ENCODE measurements at regions not wholly inside any gene's neighbourhood (a gene's known extent, or its start where the extent isn't known, plus 50 kb on each side); places are given as distances from the start of the nearest gene placed in this dataset.

DNA sequence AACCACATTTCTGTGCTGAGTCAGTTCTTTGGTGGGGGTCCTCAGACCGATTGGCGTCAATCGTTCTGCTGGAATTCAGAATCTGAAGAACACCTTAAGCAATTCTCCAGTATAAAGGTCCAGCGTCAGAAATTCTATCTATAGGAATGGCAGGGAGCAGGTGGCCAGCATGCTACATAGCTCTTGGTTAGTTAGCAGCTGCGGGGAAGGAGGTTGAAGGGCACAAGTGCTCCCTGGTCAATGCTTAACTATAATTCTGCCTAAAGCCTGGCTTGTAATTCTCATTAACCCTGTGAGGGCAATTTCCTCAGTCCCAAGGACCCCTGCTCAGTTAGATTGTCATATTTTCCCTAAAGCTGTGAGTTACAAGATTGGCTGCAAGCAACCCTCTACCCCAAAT is 54.3 kb upstream of the GALNT2 start:
- Histone ChIP-seq H3K9me3 (ENCODE audit: control insufficient read depth, low read length) (no peaks in the 10 kb centered on the region), H3K36me3 (ENCODE audit: control insufficient read depth, insufficient read depth, low read length) (no peaks in the 10 kb centered on the region), H3K4me3 (ENCODE audit: extremely low read depth, insufficient read depth, low read length, poor library complexity, severe bottlenecking) (no peak overlapping the region), H3K4me1 (ENCODE audit: control insufficient read depth, insufficient read depth, low read length, poor library complexity, severe bottlenecking) (no peaks in the 10 kb centered on the region), H3K27ac (ENCODE audit: low read depth, low read length, severe bottlenecking) (no peak overlapping the region)
- WGBS, 2 experiments (ENCODE audit: insufficient coverage in 2 of 2), result 92 to 100% methylated on average over 2 to 5 of the region's 5 CpGs

DNA sequence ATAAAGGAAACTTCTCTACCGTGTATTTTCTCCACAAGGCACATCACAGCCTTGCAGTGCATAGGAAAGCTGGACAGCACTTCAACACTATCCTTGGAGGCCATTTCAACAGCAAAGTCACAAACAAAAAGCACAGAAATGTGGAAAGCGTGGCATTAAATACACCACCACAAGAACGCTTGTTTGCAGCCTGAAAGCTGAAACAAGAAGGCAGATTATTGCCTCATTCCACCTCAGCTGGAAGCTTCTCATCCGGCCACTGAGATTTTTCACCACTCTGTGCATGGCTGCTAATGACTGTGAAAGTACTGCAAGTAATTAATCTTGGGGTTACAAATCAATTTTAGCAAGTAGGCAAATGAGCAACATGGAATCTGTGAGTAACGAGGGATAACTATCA is 50.9 kb upstream of the GALNT2 start:
- 79 to 83% methylated on average over 1 to 4 of the region's 5 CpGs for WGBS, 2 experiments (ENCODE audit: insufficient coverage in 2 of 2)
- no peaks in the 10 kb centered on the region for H3K9me3 ChIP-seq (ENCODE audit: control insufficient read depth, low read length)
- no peak overlapping the region for H3K4me3 ChIP-seq (ENCODE audit: extremely low read depth, insufficient read depth, low read length, poor library complexity, severe bottlenecking)
- no peak overlapping the region for H3K27ac ChIP-seq (ENCODE audit: low read depth, low read length, severe bottlenecking)
- no peaks in the 10 kb centered on the region for H3K4me1 ChIP-seq (ENCODE audit: control insufficient read depth, insufficient read depth, low read length, poor library complexity, severe bottlenecking)
- no peaks in the 10 kb centered on the region for H3K36me3 ChIP-seq (ENCODE audit: control insufficient read depth, insufficient read depth, low read length)

Data from mesodermal cell (in vitro differentiated cells).